ENCODE measurements at regions not wholly inside any gene's neighbourhood (a gene's known extent, or its start where the extent isn't known, plus 50 kb on each side); places are given as distances from the start of the nearest gene placed in this dataset.

- TF ChIP-seq, protein P1, sequence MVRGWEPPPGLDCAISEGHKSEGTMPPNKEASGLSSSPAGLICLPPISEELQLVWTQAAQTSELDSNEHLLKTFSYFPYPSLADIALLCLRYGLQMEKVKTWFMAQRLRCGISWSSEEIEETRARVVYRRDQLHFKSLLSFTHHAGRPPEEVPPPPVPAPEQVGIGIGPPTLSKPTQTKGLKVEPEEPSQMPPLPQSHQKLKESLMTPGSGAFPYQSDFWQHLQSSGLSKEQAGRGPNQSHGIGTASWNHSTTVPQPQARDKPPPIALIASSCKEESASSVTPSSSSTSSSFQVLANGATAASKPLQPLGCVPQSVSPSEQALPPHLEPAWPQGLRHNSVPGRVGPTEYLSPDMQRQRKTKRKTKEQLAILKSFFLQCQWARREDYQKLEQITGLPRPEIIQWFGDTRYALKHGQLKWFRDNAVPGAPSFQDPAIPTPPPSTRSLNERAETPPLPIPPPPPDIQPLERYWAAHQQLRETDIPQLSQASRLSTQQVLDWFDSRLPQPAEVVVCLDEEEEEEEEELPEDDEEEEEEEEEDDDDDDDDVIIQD (CRISPR knock-in tag; IDR thresholded peaks at IDR 0.05; ENCODE audit: low read depth): no peak
- TF ChIP-seq FOXJ3 (CRISPR knock-in tag; IDR thresholded peaks at IDR 0.05; ENCODE audit: borderline replicate concordance) (no peak), ZNF44 (CRISPR knock-in tag; IDR thresholded peaks at IDR 0.05) (peak; percentile 90; the same call in 1 of the 2 replicates), MXI1 (IDR thresholded peaks at IDR 0.05; ENCODE audit: borderline replicate concordance, low read depth, low read length) (no peak), YEATS4 (CRISPR knock-in tag; IDR thresholded peaks at IDR 0.05; ENCODE audit: borderline replicate concordance) (peak; percentile 52; the same call in 1 of the 2 replicates), KLF12 (CRISPR knock-in tag; IDR thresholded peaks at IDR 0.05; ENCODE audit: borderline replicate concordance) (no peak), ZNF263 (CRISPR knock-in tag; IDR thresholded peaks at IDR 0.05) (peak; percentile 38), ZNF432 (CRISPR knock-in tag; IDR thresholded peaks at IDR 0.05; ENCODE audit: borderline replicate concordance) (no peak), THAP7 (CRISPR knock-in tag; IDR thresholded peaks at IDR 0.05) (no peak), U2AF1 (optimal IDR thresholded peaks at IDR 0.05; ENCODE audit: low read depth, low read length) (no peak), ZNF253 (CRISPR knock-in tag; IDR thresholded peaks at IDR 0.05; ENCODE audit: borderline replicate concordance) (0 out of 2 replicates have a peak, but pooled peaks have one; percentile 34), ZNF24 (IDR thresholded peaks at IDR 0.05) (no peak), ZNF383 (CRISPR knock-in tag; IDR thresholded peaks at IDR 0.05; ENCODE audit: borderline replicate concordance) (no peak), SCMH1 (CRISPR knock-in tag; IDR thresholded peaks at IDR 0.05; ENCODE audit: borderline replicate concordance) (no peak), TCF12 (IDR thresholded peaks at IDR 0.05) (no peak), TCF12 (CRISPR knock-in tag; IDR thresholded peaks at IDR 0.05) (peak; percentile 28; the same call in 1 of the 2 replicates), SIX4 (CRISPR knock-in tag; IDR thresholded peaks at IDR 0.05) (no peak)
- TF ChIP-seq, protein P2, sequence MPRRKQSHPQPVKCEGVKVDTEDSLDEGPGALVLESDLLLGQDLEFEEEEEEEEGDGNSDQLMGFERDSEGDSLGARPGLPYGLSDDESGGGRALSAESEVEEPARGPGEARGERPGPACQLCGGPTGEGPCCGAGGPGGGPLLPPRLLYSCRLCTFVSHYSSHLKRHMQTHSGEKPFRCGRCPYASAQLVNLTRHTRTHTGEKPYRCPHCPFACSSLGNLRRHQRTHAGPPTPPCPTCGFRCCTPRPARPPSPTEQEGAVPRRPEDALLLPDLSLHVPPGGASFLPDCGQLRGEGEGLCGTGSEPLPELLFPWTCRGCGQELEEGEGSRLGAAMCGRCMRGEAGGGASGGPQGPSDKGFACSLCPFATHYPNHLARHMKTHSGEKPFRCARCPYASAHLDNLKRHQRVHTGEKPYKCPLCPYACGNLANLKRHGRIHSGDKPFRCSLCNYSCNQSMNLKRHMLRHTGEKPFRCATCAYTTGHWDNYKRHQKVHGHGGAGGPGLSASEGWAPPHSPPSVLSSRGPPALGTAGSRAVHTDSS (CRISPR knock-in tag; conservative IDR thresholded peaks at IDR 0.05): no peak
- TF ChIP-seq, protein P3, sequence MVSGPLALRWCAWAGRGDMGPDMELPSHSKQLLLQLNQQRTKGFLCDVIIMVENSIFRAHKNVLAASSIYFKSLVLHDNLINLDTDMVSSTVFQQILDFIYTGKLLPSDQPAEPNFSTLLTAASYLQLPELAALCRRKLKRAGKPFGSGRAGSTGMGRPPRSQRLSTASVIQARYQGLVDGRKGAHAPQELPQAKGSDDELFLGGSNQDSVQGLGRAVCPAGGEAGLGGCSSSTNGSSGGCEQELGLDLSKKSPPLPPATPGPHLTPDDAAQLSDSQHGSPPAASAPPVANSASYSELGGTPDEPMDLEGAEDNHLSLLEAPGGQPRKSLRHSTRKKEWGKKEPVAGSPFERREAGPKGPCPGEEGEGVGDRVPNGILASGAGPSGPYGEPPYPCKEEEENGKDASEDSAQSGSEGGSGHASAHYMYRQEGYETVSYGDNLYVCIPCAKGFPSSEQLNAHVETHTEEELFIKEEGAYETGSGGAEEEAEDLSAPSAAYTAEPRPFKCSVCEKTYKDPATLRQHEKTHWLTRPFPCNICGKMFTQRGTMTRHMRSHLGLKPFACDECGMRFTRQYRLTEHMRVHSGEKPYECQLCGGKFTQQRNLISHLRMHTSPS (CRISPR knock-in tag; IDR thresholded peaks at IDR 0.05; ENCODE audit: low read depth): 0 out of 2 replicates have a peak, but pooled peaks have one; percentile 29
- TF ChIP-seq, protein P4, sequence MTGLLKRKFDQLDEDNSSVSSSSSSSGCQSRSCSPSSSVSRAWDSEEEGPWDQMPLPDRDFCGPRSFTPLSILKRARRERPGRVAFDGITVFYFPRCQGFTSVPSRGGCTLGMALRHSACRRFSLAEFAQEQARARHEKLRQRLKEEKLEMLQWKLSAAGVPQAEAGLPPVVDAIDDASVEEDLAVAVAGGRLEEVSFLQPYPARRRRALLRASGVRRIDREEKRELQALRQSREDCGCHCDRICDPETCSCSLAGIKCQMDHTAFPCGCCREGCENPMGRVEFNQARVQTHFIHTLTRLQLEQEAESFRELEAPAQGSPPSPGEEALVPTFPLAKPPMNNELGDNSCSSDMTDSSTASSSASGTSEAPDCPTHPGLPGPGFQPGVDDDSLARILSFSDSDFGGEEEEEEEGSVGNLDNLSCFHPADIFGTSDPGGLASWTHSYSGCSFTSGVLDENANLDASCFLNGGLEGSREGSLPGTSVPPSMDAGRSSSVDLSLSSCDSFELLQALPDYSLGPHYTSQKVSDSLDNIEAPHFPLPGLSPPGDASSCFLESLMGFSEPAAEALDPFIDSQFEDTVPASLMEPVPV (CRISPR knock-in tag; IDR thresholded peaks at IDR 0.05): peak; percentile 93
Measured at GRCh38 chr2:71276311-71277146, 49.6 kb upstream of the PAIP2B start (continued).

Data from HepG2 (cell line).